ENCODE measurements at regions not wholly inside any gene's neighbourhood (a gene's known extent, or its start where the extent isn't known, plus 50 kb on each side); places are given as distances from the start of the nearest gene placed in this dataset.

DNA sequence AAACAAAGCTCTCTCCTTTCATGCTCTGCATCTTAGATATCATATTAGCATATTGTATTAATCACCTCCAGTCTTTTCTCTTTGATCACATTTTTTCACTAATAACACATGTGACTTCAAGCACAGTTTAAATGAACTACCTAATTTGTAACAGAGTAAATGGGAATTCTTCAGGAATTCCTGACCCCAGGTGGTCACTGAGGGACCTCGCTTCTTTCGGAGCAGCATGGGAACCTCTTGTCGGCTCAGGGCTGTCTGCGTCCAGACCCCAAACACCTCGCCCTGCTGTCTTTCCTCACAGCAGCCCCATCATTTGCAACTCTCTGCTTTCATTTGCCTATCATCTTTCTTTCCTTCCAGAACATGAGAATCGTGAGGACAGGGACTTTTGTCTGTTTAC is 103.5 kb downstream of the DACT2 start:
- TF ChIP-seq POLR2A (IDR thresholded peaks at IDR 0.05): no peak
- TF ChIP-seq, protein P1, sequence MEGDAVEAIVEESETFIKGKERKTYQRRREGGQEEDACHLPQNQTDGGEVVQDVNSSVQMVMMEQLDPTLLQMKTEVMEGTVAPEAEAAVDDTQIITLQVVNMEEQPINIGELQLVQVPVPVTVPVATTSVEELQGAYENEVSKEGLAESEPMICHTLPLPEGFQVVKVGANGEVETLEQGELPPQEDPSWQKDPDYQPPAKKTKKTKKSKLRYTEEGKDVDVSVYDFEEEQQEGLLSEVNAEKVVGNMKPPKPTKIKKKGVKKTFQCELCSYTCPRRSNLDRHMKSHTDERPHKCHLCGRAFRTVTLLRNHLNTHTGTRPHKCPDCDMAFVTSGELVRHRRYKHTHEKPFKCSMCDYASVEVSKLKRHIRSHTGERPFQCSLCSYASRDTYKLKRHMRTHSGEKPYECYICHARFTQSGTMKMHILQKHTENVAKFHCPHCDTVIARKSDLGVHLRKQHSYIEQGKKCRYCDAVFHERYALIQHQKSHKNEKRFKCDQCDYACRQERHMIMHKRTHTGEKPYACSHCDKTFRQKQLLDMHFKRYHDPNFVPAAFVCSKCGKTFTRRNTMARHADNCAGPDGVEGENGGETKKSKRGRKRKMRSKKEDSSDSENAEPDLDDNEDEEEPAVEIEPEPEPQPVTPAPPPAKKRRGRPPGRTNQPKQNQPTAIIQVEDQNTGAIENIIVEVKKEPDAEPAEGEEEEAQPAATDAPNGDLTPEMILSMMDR (IDR thresholded peaks at IDR 0.05): no peak
- TF ChIP-seq POLR2AphosphoS5 (IDR thresholded peaks at IDR 0.05): no peak
